ENCODE measurements at regions not wholly inside any gene's neighbourhood (a gene's known extent, or its start where the extent isn't known, plus 50 kb on each side); places are given as distances from the start of the nearest gene placed in this dataset.

DNA sequence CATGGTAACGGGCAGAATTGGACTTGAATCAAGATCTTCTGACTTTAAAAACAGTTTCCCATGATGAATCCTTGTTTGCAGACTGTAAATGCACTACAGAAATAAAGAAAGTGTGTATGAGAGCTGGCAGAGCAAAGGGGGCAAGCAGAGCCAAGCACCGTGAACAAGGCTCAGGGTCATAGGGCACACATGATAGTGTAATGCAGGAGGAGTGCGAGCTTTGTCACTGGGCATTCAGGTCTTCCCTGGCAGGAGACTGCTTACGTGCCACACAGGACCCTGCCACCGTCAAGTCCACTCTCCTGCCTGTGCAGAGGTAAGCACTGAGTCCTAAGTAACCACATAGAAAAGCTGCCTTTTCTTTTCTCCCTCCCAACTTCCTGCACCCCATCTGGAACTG, 93.1 kb upstream of the NPVF start:
- TF ChIP-seq EZH2 (IDR thresholded peaks at IDR 0.05; ENCODE audit: borderline replicate concordance, insufficient read depth, low read length, poor library complexity, severe bottlenecking) (no peak), EP300 (conservative IDR thresholded peaks at IDR 0.05; ENCODE audit: poor library complexity, severe bottlenecking) (no peak), TAF1 (IDR thresholded peaks at IDR 0.05; ENCODE audit: low read depth) (no peak), MXI1 (conservative IDR thresholded peaks at IDR 0.05; ENCODE audit: poor library complexity, severe bottlenecking) (no peak), POLR2AphosphoS5 (IDR thresholded peaks at IDR 0.05) (no peak)
- TF ChIP-seq, protein P1, sequence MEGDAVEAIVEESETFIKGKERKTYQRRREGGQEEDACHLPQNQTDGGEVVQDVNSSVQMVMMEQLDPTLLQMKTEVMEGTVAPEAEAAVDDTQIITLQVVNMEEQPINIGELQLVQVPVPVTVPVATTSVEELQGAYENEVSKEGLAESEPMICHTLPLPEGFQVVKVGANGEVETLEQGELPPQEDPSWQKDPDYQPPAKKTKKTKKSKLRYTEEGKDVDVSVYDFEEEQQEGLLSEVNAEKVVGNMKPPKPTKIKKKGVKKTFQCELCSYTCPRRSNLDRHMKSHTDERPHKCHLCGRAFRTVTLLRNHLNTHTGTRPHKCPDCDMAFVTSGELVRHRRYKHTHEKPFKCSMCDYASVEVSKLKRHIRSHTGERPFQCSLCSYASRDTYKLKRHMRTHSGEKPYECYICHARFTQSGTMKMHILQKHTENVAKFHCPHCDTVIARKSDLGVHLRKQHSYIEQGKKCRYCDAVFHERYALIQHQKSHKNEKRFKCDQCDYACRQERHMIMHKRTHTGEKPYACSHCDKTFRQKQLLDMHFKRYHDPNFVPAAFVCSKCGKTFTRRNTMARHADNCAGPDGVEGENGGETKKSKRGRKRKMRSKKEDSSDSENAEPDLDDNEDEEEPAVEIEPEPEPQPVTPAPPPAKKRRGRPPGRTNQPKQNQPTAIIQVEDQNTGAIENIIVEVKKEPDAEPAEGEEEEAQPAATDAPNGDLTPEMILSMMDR (IDR thresholded peaks at IDR 0.05; ENCODE audit: poor library complexity, severe bottlenecking): no peak
- TF ChIP-seq, protein P2, sequence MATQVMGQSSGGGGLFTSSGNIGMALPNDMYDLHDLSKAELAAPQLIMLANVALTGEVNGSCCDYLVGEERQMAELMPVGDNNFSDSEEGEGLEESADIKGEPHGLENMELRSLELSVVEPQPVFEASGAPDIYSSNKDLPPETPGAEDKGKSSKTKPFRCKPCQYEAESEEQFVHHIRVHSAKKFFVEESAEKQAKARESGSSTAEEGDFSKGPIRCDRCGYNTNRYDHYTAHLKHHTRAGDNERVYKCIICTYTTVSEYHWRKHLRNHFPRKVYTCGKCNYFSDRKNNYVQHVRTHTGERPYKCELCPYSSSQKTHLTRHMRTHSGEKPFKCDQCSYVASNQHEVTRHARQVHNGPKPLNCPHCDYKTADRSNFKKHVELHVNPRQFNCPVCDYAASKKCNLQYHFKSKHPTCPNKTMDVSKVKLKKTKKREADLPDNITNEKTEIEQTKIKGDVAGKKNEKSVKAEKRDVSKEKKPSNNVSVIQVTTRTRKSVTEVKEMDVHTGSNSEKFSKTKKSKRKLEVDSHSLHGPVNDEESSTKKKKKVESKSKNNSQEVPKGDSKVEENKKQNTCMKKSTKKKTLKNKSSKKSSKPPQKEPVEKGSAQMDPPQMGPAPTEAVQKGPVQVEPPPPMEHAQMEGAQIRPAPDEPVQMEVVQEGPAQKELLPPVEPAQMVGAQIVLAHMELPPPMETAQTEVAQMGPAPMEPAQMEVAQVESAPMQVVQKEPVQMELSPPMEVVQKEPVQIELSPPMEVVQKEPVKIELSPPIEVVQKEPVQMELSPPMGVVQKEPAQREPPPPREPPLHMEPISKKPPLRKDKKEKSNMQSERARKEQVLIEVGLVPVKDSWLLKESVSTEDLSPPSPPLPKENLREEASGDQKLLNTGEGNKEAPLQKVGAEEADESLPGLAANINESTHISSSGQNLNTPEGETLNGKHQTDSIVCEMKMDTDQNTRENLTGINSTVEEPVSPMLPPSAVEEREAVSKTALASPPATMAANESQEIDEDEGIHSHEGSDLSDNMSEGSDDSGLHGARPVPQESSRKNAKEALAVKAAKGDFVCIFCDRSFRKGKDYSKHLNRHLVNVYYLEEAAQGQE (IDR thresholded peaks at IDR 0.05; ENCODE audit: borderline replicate concordance): no peak

Data from neural cell (in vitro differentiated cells).